GM23338 (cell line): ENCODE measurements at regions not wholly inside any gene's neighbourhood (a gene's known extent, or its start where the extent isn't known, plus 50 kb on each side); places are given as distances from the start of the nearest gene placed in this dataset.

ENCODE experiments used
- ATAC-seq: fragments of 200-7000 bp; cut with Tn5 transposase; 3 replicates; pipeline ENCODE4 v1.9.1; 2020
- DNase-seq: peaks from one replicate; pipeline ENCODE4 v3.0.0-alpha.2; 2015; ENCODE audit warnings: low spot score
- H2AFZ ChIP-seq: fragments of 200-600 bp; sonication (generic); 2 replicates; pipeline ENCODE4 v1.8.0; 2016; ENCODE audit warnings: antibody characterized with exemption, mild to moderate bottlenecking, moderate library complexity
- H3F3A ChIP-seq: fragments of 200-600 bp; sonication (generic); replicated peaks from 2 replicates; pipeline ENCODE4 v1.8.0; 2017; ENCODE audit warnings: antibody characterized with exemption, mixed run types, low read depth
- H3K27ac ChIP-seq: fragments of 200-600 bp; sonication (generic); 2 replicates; pipeline ENCODE4 v1.6.1; 2016; ENCODE audit warnings: low read depth
- H3K27me3 ChIP-seq: fragments of 200-600 bp; sonication (generic); 2 replicates; pipeline ENCODE4 v1.8.0; 2016; ENCODE audit warnings: mild to moderate bottlenecking, mixed run types, moderate library complexity; ENCODE audit not compliant: insufficient read depth
- H3K36me3 ChIP-seq: fragments of 200-600 bp; sonication (generic); 2 replicates; pipeline ENCODE4 v1.8.0; 2016; ENCODE audit warnings: mild to moderate bottlenecking; ENCODE audit not compliant: insufficient read depth
- H3K4me1 ChIP-seq: fragments of 200-600 bp; sonication (generic); 2 replicates; pipeline ENCODE4 v1.8.0; 2016; ENCODE audit warnings: mild to moderate bottlenecking, moderate library complexity; ENCODE audit not compliant: insufficient read depth
- H3K4me2 ChIP-seq: fragments of 200-600 bp; sonication (generic); 2 replicates; pipeline ENCODE4 v1.7.1; 2017; ENCODE audit warnings: mixed run types
- H3K4me3 ChIP-seq: fragments of 200-600 bp; sonication (generic); 2 replicates; pipeline ENCODE4 v1.6.1; 2016; ENCODE audit warnings: mixed run types
- H3K79me2 ChIP-seq: fragments of 200-600 bp; sonication (generic); replicated peaks from 2 replicates; pipeline ENCODE4 v1.8.0; 2017; ENCODE audit warnings: mild to moderate bottlenecking; ENCODE audit not compliant: insufficient read depth
- H3K9me2 ChIP-seq: fragments of 200-600 bp; sonication (generic); 2 replicates; pipeline ENCODE4 v1.8.0; 2017; ENCODE audit not compliant: insufficient read depth
- H4K20me1 ChIP-seq: fragments of 200-600 bp; sonication (generic); replicated peaks from 2 replicates; pipeline ENCODE4 v1.8.0; 2017; ENCODE audit warnings: mild to moderate bottlenecking; ENCODE audit not compliant: insufficient read depth
- H3K27ac Mint-ChIP-seq: 2 replicates; pipeline ENCODE4 v1.8.0; 2020; ENCODE audit warnings: inconsistent platforms, mild to moderate bottlenecking, moderate library complexity, mixed read lengths
- H3K27me3 Mint-ChIP-seq: 3 replicates; pipeline ENCODE4 v1.8.0; 2022; ENCODE audit warnings: low read depth, mild to moderate bottlenecking, moderate library complexity, mixed read lengths, inconsistent platforms; ENCODE audit not compliant: insufficient read depth, poor library complexity
- H3K36me3 Mint-ChIP-seq: 3 replicates; pipeline ENCODE4 v1.8.0; 2021; ENCODE audit warnings: low read depth, mild to moderate bottlenecking, inconsistent platforms, moderate library complexity, mixed read lengths
- H3K4me1 Mint-ChIP-seq: 3 replicates; pipeline ENCODE4 v1.8.0; 2020; ENCODE audit warnings: mild to moderate bottlenecking, inconsistent platforms, mixed read lengths
- H3K4me3 Mint-ChIP-seq: 3 replicates; pipeline ENCODE4 v1.8.0; 2021; ENCODE audit warnings: moderate library complexity, mild to moderate bottlenecking, inconsistent platforms, mixed read lengths
- H3K9me3 Mint-ChIP-seq: 3 replicates; pipeline ENCODE4 v1.8.0; 2020; ENCODE audit warnings: moderate library complexity, mild to moderate bottlenecking, inconsistent platforms, mixed read lengths
- CREB1 ChIP-seq: fragments of 250-450 bp; sonication (Bioruptor Pico); IDR thresholded peaks from 2 replicates; pipeline ENCODE4 v1.5.0; 2020; ENCODE audit warnings: low read depth, mild to moderate bottlenecking, moderate library complexity
- EZH2 ChIP-seq: fragments of 200-600 bp; sonication (generic); IDR thresholded peaks from one replicate; pipeline ENCODE4 v1.8.0; 2017; ENCODE audit warnings: antibody characterized with exemption, mild to moderate bottlenecking, low read depth; ENCODE audit not compliant: unreplicated experiment
- EZH2phosphoT487 ChIP-seq: fragments of 200-600 bp; sonication (generic); IDR thresholded peaks from one replicate; pipeline ENCODE4 v1.8.1; 2018; ENCODE audit warnings: antibody characterized with exemption; ENCODE audit not compliant: unreplicated experiment
- NANOG ChIP-seq: IDR thresholded peaks from 2 replicates; pipeline ENCODE4 v1.6.1; 2016; ENCODE audit warnings: antibody characterized with exemption, borderline replicate concordance
- POLR2AphosphoS5 ChIP-seq: IDR thresholded peaks from 2 replicates; pipeline ENCODE4 v1.6.1; 2016; ENCODE audit warnings: antibody characterized with exemption, low read depth
- STAT1 ChIP-seq: IDR thresholded peaks from one replicate; pipeline ENCODE4 v1.6.1; 2016; ENCODE audit warnings: antibody characterized with exemption; ENCODE audit not compliant: unreplicated experiment
- ZNF331 ChIP-seq: fragments of 250-450 bp; sonication (Bioruptor Pico); IDR thresholded peaks from 2 replicates; pipeline ENCODE4 v1.5.0; 2020; ENCODE audit warnings: low read depth, mild to moderate bottlenecking, moderate library complexity
- TF ChIP-seq, protein P1 (sequence below): fragments of 250-450 bp; sonication (Bioruptor Pico); IDR thresholded peaks from 2 replicates; pipeline ENCODE4 v1.5.0; 2020; ENCODE audit warnings: mild to moderate bottlenecking, moderate library complexity
- TF ChIP-seq, protein P2 (sequence below): IDR thresholded peaks from one replicate; pipeline ENCODE4 v1.6.1; 2018; ENCODE audit warnings: antibody characterized with exemption; ENCODE audit not compliant: unreplicated experiment
- TF ChIP-seq, protein P3 (sequence below), 2 experiments: fragments of 200-600 bp in 1 of 2; sonication (generic) in 1 of 2; conservative IDR thresholded peaks; 2 replicates each; pipeline versions ENCODE4 v1.5.1 to v1.6.1; 2016 to 2017; ENCODE audit warnings: antibody characterized with exemption in 2 of 2, low read depth in 2 of 2, mild to moderate bottlenecking in 2 of 2, moderate library complexity in 1 of 2

DNA sequence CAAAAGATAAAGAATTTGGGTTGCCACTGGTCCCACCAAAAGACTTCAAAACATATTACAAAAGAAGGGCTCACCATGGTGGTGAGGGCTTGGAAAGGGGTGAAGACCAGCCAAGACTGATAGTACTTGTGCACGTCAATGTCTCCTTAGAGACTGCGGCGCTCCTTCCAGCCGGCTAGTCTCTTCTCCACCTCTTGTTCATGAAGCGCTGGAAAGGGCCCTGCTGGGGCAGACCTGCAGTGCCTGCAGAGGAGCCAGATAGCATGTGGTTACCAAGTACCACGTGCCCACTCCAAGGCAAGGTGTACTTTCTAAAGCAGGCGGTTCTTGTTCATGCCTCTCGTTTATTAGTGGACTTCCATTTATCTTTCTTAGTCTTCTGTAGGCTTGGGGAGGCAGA lies 92.7 kb upstream of the FAM20A start (continued):
- TF ChIP-seq, protein P1, sequence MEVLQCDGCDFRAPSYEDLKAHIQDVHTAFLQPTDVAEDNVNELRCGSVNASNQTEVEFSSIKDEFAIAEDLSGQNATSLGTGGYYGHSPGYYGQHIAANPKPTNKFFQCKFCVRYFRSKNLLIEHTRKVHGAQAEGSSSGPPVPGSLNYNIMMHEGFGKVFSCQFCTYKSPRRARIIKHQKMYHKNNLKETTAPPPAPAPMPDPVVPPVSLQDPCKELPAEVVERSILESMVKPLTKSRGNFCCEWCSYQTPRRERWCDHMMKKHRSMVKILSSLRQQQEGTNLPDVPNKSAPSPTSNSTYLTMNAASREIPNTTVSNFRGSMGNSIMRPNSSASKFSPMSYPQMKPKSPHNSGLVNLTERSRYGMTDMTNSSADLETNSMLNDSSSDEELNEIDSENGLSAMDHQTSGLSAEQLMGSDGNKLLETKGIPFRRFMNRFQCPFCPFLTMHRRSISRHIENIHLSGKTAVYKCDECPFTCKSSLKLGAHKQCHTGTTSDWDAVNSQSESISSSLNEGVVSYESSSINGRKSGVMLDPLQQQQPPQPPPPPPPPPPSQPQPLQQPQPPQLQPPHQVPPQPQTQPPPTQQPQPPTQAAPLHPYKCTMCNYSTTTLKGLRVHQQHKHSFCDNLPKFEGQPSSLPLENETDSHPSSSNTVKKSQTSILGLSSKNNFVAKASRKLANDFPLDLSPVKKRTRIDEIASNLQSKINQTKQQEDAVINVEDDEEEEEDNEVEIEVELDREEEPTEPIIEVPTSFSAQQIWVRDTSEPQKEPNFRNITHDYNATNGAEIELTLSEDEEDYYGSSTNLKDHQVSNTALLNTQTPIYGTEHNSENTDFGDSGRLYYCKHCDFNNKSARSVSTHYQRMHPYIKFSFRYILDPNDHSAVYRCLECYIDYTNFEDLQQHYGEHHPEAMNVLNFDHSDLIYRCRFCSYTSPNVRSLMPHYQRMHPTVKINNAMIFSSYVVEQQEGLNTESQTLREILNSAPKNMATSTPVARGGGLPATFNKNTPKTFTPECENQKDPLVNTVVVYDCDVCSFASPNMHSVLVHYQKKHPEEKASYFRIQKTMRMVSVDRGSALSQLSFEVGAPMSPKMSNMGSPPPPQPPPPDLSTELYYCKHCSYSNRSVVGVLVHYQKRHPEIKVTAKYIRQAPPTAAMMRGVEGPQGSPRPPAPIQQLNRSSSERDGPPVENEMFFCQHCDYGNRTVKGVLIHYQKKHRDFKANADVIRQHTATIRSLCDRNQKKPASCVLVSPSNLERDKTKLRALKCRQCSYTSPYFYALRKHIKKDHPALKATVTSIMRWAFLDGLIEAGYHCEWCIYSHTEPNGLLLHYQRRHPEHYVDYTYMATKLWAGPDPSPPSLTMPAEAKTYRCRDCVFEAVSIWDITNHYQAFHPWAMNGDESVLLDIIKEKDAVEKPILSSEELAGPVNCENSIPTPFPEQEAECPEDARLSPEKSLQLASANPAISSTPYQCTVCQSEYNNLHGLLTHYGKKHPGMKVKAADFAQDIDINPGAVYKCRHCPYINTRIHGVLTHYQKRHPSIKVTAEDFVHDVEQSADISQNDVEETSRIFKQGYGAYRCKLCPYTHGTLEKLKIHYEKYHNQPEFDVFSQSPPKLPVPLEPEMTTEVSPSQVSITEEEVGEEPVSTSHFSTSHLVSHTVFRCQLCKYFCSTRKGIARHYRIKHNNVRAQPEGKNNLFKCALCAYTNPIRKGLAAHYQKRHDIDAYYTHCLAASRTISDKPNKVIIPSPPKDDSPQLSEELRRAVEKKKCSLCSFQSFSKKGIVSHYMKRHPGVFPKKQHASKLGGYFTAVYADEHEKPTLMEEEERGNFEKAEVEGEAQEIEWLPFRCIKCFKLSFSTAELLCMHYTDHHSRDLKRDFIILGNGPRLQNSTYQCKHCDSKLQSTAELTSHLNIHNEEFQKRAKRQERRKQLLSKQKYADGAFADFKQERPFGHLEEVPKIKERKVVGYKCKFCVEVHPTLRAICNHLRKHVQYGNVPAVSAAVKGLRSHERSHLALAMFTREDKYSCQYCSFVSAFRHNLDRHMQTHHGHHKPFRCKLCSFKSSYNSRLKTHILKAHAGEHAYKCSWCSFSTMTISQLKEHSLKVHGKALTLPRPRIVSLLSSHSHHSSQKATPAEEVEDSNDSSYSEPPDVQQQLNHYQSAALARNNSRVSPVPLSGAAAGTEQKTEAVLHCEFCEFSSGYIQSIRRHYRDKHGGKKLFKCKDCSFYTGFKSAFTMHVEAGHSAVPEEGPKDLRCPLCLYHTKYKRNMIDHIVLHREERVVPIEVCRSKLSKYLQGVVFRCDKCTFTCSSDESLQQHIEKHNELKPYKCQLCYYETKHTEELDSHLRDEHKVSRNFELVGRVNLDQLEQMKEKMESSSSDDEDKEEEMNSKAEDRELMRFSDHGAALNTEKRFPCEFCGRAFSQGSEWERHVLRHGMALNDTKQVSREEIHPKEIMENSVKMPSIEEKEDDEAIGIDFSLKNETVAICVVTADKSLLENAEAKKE (CRISPR knock-in tag), result no peak
- TF ChIP-seq, protein P2, sequence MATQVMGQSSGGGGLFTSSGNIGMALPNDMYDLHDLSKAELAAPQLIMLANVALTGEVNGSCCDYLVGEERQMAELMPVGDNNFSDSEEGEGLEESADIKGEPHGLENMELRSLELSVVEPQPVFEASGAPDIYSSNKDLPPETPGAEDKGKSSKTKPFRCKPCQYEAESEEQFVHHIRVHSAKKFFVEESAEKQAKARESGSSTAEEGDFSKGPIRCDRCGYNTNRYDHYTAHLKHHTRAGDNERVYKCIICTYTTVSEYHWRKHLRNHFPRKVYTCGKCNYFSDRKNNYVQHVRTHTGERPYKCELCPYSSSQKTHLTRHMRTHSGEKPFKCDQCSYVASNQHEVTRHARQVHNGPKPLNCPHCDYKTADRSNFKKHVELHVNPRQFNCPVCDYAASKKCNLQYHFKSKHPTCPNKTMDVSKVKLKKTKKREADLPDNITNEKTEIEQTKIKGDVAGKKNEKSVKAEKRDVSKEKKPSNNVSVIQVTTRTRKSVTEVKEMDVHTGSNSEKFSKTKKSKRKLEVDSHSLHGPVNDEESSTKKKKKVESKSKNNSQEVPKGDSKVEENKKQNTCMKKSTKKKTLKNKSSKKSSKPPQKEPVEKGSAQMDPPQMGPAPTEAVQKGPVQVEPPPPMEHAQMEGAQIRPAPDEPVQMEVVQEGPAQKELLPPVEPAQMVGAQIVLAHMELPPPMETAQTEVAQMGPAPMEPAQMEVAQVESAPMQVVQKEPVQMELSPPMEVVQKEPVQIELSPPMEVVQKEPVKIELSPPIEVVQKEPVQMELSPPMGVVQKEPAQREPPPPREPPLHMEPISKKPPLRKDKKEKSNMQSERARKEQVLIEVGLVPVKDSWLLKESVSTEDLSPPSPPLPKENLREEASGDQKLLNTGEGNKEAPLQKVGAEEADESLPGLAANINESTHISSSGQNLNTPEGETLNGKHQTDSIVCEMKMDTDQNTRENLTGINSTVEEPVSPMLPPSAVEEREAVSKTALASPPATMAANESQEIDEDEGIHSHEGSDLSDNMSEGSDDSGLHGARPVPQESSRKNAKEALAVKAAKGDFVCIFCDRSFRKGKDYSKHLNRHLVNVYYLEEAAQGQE, result no peak
- no peak for TF ChIP-seq CREB1 (CRISPR knock-in tag)
- TF ChIP-seq EZH2, result no peak
- no peak for TF ChIP-seq EZH2phosphoT487
- TF ChIP-seq ZNF331, result no peak

DNA sequence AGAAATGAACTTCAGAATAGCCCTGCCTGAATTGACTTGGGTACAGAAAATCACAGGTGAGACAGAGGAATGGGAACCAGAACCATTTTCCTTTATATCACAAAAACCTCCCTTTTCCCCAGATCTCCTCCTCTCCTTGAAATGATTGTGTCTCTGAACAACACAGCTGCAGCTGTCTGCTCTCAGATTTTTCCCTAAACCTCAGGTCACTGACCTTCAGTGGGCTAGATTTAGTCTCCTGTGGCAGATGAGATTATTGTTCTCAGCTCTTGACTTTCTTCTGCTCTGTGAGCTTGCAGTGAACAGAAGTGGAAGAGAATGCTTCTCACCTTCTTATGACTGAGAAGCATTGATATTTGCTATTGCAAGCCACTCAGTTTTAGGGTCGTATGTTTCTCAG lies 92.3 kb upstream of the FAM20A start:
- Mint-ChIP-seq H3K4me3 (no peak overlapping the region), H3K4me1 (0 out of 3 replicates have a peak, but pooled peaks cover 4% of the 10 kb centered on the region), H3K27ac (no peak overlapping the region), H3K27me3 (peaks cover 7% of the 10 kb centered on the region), H3K36me3 (no peaks in the 10 kb centered on the region), H3K9me3 (peaks cover 3% of the 10 kb centered on the region; the same call in 2 of the 3 replicates)
- Histone ChIP-seq H3F3A (no peaks in the 10 kb centered on the region), H4K20me1 (no peaks in the 10 kb centered on the region), H2AFZ (no peak overlapping the region), H3K4me1 (no peaks in the 10 kb centered on the region), H3K9me2 (peaks cover 30% of the 10 kb centered on the region), H3K4me3 (no peak overlapping the region), H3K27ac (no peak overlapping the region), H3K27me3 (no peaks in the 10 kb centered on the region), H3K36me3 (no peaks in the 10 kb centered on the region), H3K4me2 (no peak overlapping the region), H3K79me2 (no peaks in the 10 kb centered on the region)
- DNase-seq (no peak), ATAC-seq (no peak)
- TF ChIP-seq POLR2AphosphoS5 (no peak), NANOG (no peak), ZNF331 (no peak), EZH2 (no peak), STAT1 (no peak)
- TF ChIP-seq, protein P2, result no peak
- TF ChIP-seq, protein P3, sequence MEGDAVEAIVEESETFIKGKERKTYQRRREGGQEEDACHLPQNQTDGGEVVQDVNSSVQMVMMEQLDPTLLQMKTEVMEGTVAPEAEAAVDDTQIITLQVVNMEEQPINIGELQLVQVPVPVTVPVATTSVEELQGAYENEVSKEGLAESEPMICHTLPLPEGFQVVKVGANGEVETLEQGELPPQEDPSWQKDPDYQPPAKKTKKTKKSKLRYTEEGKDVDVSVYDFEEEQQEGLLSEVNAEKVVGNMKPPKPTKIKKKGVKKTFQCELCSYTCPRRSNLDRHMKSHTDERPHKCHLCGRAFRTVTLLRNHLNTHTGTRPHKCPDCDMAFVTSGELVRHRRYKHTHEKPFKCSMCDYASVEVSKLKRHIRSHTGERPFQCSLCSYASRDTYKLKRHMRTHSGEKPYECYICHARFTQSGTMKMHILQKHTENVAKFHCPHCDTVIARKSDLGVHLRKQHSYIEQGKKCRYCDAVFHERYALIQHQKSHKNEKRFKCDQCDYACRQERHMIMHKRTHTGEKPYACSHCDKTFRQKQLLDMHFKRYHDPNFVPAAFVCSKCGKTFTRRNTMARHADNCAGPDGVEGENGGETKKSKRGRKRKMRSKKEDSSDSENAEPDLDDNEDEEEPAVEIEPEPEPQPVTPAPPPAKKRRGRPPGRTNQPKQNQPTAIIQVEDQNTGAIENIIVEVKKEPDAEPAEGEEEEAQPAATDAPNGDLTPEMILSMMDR (conservative IDR thresholded peaks at IDR 0.05; ENCODE audit: low read depth in 2 of 2), result no peak
